Neural progenitor cell (in vitro differentiated cells): ENCODE measurements at regions not wholly inside any gene's neighbourhood (a gene's known extent, or its start where the extent isn't known, plus 50 kb on each side); places are given as distances from the start of the nearest gene placed in this dataset.

Source experiments
- DNase-seq: peaks from one replicate; pipeline ENCODE4 v3.0.0-alpha.2; 2016; ENCODE audit warnings: low spot score
- H2AFZ ChIP-seq: fragments of 200-600 bp; sonication (generic); replicated peaks from 2 replicates; pipeline ENCODE4 v1.6.1; 2016; ENCODE audit warnings: antibody characterized with exemption
- H3F3A ChIP-seq: fragments of 200-600 bp; sonication (generic); 2 replicates; pipeline ENCODE4 v1.6.1; 2016; ENCODE audit warnings: antibody characterized with exemption, low read depth
- H3K27ac ChIP-seq: fragments of 200-600 bp; sonication (generic); 2 replicates; pipeline ENCODE4 v1.5.1; 2016; ENCODE audit warnings: mild to moderate bottlenecking
- H3K27me3 ChIP-seq: fragments of 200-600 bp; sonication (generic); 2 replicates; pipeline ENCODE4 v1.6.1; 2016; ENCODE audit warnings: mild to moderate bottlenecking, moderate library complexity
- H3K36me3 ChIP-seq: fragments of 200-600 bp; sonication (generic); 2 replicates; pipeline ENCODE4 v1.5.1; 2016
- H3K4me1 ChIP-seq: fragments of 200-600 bp; sonication (generic); 2 replicates; pipeline ENCODE4 v1.6.1; 2016; ENCODE audit warnings: mixed run types
- H3K4me2 ChIP-seq: fragments of 200-600 bp; sonication (generic); 2 replicates; pipeline ENCODE4 v1.6.1; 2016
- H3K4me3 ChIP-seq: fragments of 200-600 bp; sonication (generic); 2 replicates; pipeline ENCODE4 v1.5.1; 2016
- H3K79me2 ChIP-seq: fragments of 200-600 bp; sonication (generic); 2 replicates; pipeline ENCODE4 v1.6.1; 2016; ENCODE audit warnings: low read depth
- H3K9ac ChIP-seq: fragments of 200-600 bp; sonication (generic); 2 replicates; pipeline ENCODE4 v1.6.1; 2016
- H3K9me3 ChIP-seq: fragments of 200-600 bp; sonication (generic); 2 replicates; pipeline ENCODE4 v1.5.1; 2016; ENCODE audit warnings: low read depth
- H4K20me1 ChIP-seq: fragments of 200-600 bp; sonication (generic); 2 replicates; pipeline ENCODE4 v1.6.1; 2016; ENCODE audit warnings: low read depth
- H3K27ac Mint-ChIP-seq: 3 replicates; pipeline ENCODE4 v1.8.0; 2021; ENCODE audit warnings: mixed read lengths
- H3K27me3 Mint-ChIP-seq: 2 replicates; pipeline ENCODE4 v1.8.0; 2022; ENCODE audit warnings: low read depth, mild to moderate bottlenecking, inconsistent platforms, moderate library complexity, mixed read lengths; ENCODE audit not compliant: insufficient read depth
- H3K36me3 Mint-ChIP-seq: 3 replicates; pipeline ENCODE4 v1.8.0; 2021; ENCODE audit warnings: mixed read lengths
- H3K4me1 Mint-ChIP-seq: 3 replicates; pipeline ENCODE4 v1.8.0; 2021; ENCODE audit warnings: mixed read lengths
- H3K4me3 Mint-ChIP-seq: 3 replicates; pipeline ENCODE4 v1.8.0; 2021; ENCODE audit warnings: mild to moderate bottlenecking, moderate library complexity, mixed read lengths
- H3K9me3 Mint-ChIP-seq: 3 replicates; pipeline ENCODE4 v1.8.0; 2020; ENCODE audit warnings: mixed read lengths
- EZH2 ChIP-seq: fragments of 200-600 bp; sonication (generic); IDR thresholded peaks from 2 replicates; pipeline ENCODE4 v1.6.1; 2017; ENCODE audit warnings: antibody characterized with exemption, mild to moderate bottlenecking, moderate library complexity
- EZH2phosphoT487 ChIP-seq: fragments of 200-600 bp; sonication (generic); IDR thresholded peaks from 2 replicates; pipeline ENCODE4 v1.6.1; 2017; ENCODE audit warnings: antibody characterized with exemption
- TF ChIP-seq, protein P1 (sequence below): fragments of 200-600 bp; sonication (generic); IDR thresholded peaks from 2 replicates; pipeline ENCODE4 v1.5.1; 2017; ENCODE audit warnings: antibody characterized with exemption, mild to moderate bottlenecking

- no peak overlapping the region for H3K4me2 ChIP-seq
- peaks cover 8% of the 10 kb centered on the region for H3K4me1 ChIP-seq
- H3K79me2 ChIP-seq = no peaks in the 10 kb centered on the region
- Mint-ChIP-seq H3K4me1 (peaks cover 26% of the 10 kb centered on the region), H3K27ac (no peak overlapping the region), H3K27me3 (no peaks in the 10 kb centered on the region), H3K36me3 (no peaks in the 10 kb centered on the region), H3K9me3 (no peaks in the 10 kb centered on the region), H3K4me3 (no peak overlapping the region)
- no peaks in the 10 kb centered on the region for H4K20me1 ChIP-seq
- H3K27ac ChIP-seq = no peak overlapping the region
- no peaks in the 10 kb centered on the region for H3K36me3 ChIP-seq
- H3K4me3 ChIP-seq = no peak overlapping the region
- H3F3A ChIP-seq = no peaks in the 10 kb centered on the region
- DNase-seq = no peak
- H3K27me3 ChIP-seq = no peaks in the 10 kb centered on the region
- TF ChIP-seq EZH2phosphoT487 (no peak), EZH2 (no peak)
- TF ChIP-seq, protein P1, sequence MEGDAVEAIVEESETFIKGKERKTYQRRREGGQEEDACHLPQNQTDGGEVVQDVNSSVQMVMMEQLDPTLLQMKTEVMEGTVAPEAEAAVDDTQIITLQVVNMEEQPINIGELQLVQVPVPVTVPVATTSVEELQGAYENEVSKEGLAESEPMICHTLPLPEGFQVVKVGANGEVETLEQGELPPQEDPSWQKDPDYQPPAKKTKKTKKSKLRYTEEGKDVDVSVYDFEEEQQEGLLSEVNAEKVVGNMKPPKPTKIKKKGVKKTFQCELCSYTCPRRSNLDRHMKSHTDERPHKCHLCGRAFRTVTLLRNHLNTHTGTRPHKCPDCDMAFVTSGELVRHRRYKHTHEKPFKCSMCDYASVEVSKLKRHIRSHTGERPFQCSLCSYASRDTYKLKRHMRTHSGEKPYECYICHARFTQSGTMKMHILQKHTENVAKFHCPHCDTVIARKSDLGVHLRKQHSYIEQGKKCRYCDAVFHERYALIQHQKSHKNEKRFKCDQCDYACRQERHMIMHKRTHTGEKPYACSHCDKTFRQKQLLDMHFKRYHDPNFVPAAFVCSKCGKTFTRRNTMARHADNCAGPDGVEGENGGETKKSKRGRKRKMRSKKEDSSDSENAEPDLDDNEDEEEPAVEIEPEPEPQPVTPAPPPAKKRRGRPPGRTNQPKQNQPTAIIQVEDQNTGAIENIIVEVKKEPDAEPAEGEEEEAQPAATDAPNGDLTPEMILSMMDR = no peak
- H2AFZ ChIP-seq = no peak overlapping the region
- H3K9ac ChIP-seq = no peak overlapping the region
- no peaks in the 10 kb centered on the region for H3K9me3 ChIP-seq
These were observed 92.5 kb downstream of the LIPG start for GRCh38 chr18:49654347-49654746.

- peak; percentile 32 for DNase-seq
- peak overlapping the region; percentile 31 for H3K4me2 ChIP-seq
- TF ChIP-seq EZH2phosphoT487 = no peak
- TF ChIP-seq EZH2 = no peak
- TF ChIP-seq, protein P1 = no peak
- no peak overlapping the region for H3K4me3 ChIP-seq
- no peaks in the 10 kb centered on the region for H3F3A ChIP-seq
- peaks cover under 1% of the 10 kb centered on the region for H3K27me3 Mint-ChIP-seq
- no peaks in the 10 kb centered on the region for H3K9me3 ChIP-seq
- H3K9ac ChIP-seq = no peak overlapping the region
- H3K4me1 ChIP-seq = peaks cover 8% of the 10 kb centered on the region
- peak overlapping the region; percentile 31 for H3K27ac Mint-ChIP-seq
- peaks cover 27% of the 10 kb centered on the region for H3K4me1 Mint-ChIP-seq
- H4K20me1 ChIP-seq = no peaks in the 10 kb centered on the region
- no peak overlapping the region for H3K4me3 Mint-ChIP-seq
- H2AFZ ChIP-seq = peak overlapping the region; percentile 95
- peak overlapping the region; percentile 51 for H3K27ac ChIP-seq
- no peaks in the 10 kb centered on the region for H3K36me3 Mint-ChIP-seq
- H3K9me3 Mint-ChIP-seq = no peaks in the 10 kb centered on the region
- H3K36me3 ChIP-seq = no peaks in the 10 kb centered on the region
- H3K79me2 ChIP-seq = no peaks in the 10 kb centered on the region
- no peaks in the 10 kb centered on the region for H3K27me3 ChIP-seq
These were observed 91.2 kb downstream of the LIPG start for GRCh38 chr18:49652881-49653724.

GRCh38 chr18:49651033-49651432 is 89.2 kb downstream of the LIPG start:
- H3K9me3 ChIP-seq = no peaks in the 10 kb centered on the region
- H3K4me2 ChIP-seq = no peak overlapping the region
- DNase-seq = no peak
- no peaks in the 10 kb centered on the region for H3K36me3 Mint-ChIP-seq
- no peak overlapping the region for H3K4me3 Mint-ChIP-seq
- H3K27me3 Mint-ChIP-seq = peaks cover 4% of the 10 kb centered on the region
- H2AFZ ChIP-seq = no peak overlapping the region
- no peaks in the 10 kb centered on the region for H3F3A ChIP-seq
- H3K9me3 Mint-ChIP-seq = no peaks in the 10 kb centered on the region
- H3K4me1 ChIP-seq = peaks cover 9% of the 10 kb centered on the region
- H3K27ac Mint-ChIP-seq = peak overlapping the region; percentile 65
- no peaks in the 10 kb centered on the region for H3K27me3 ChIP-seq
- H3K4me3 ChIP-seq = no peak overlapping the region
- H3K4me1 Mint-ChIP-seq = peaks cover 38% of the 10 kb centered on the region
- TF ChIP-seq EZH2 = no peak
- TF ChIP-seq, protein P1 = no peak
- TF ChIP-seq EZH2phosphoT487 = no peak
- H3K9ac ChIP-seq = no peak overlapping the region
- H4K20me1 ChIP-seq = no peaks in the 10 kb centered on the region
- no peaks in the 10 kb centered on the region for H3K36me3 ChIP-seq
- no peak overlapping the region for H3K27ac ChIP-seq
- H3K79me2 ChIP-seq = no peaks in the 10 kb centered on the region
